NCI-H146 (cell line): ENCODE measurements at regions not wholly inside any gene's neighbourhood (a gene's known extent, or its start where the extent isn't known, plus 50 kb on each side); places are given as distances from the start of the nearest gene placed in this dataset.

ENCODE experiments used
- DNase-seq: peaks from one replicate; lab custom pipeline; 2025; lab: John Stamatoyannopoulos, UW

- DNase-seq: no peak
These were observed 332.6 kb downstream of the SLC16A7 start for GRCh38 chr12:59928416-59928815.

- no peak for DNase-seq
These were observed 333.3 kb downstream of the SLC16A7 start for GRCh38 chr12:59929110-59929509.

- no peak for DNase-seq
These were observed 338.7 kb downstream of the SLC16A7 start for GRCh38 chr12:59934486-59934885.

GRCh38 chr12:59936534-59936933 is 340.7 kb downstream of the SLC16A7 start:
- no peak for DNase-seq

GRCh38 chr12:59937148-59937547 is 341.3 kb downstream of the SLC16A7 start:
- DNase-seq: no peak

- DNase-seq: no peak
These were observed 342.5 kb downstream of the SLC16A7 start for GRCh38 chr12:59938190-59938962.

GRCh38 chr12:59940631-59941342 is 345.0 kb downstream of the SLC16A7 start:
- no peak for DNase-seq

GRCh38 chr12:59941461-59941860 is 345.6 kb downstream of the SLC16A7 start:
- no peak for DNase-seq

GRCh38 chr12:59944177-59944576 is 348.3 kb downstream of the SLC16A7 start:
- no peak for DNase-seq

- no peak for DNase-seq
These were observed 350.8 kb downstream of the SLC16A7 start for GRCh38 chr12:59946635-59947034.

- no peak for DNase-seq
These were observed 367.7 kb downstream of the SLC16A7 start for GRCh38 chr12:59963546-59963945.

- DNase-seq: no peak
These were observed 377.1 kb downstream of the SLC16A7 start for GRCh38 chr12:59972905-59973304.

GRCh38 chr12:59973515-59973914 is 377.7 kb downstream of the SLC16A7 start:
- DNase-seq: no peak

- no peak for DNase-seq
These were observed 381.9 kb downstream of the SLC16A7 start for GRCh38 chr12:59977779-59978178.

GRCh38 chr12:59980476-59980875 is 384.6 kb downstream of the SLC16A7 start:
- no peak for DNase-seq

GRCh38 chr12:59999291-59999690 is 403.5 kb downstream of the SLC16A7 start:
- DNase-seq: no peak

- DNase-seq: no peak
These were observed 414.7 kb downstream of the SLC16A7 start for GRCh38 chr12:60010486-60010885.

- no peak for DNase-seq
These were observed 416.8 kb downstream of the SLC16A7 start for GRCh38 chr12:60012659-60013058.

- no peak for DNase-seq
These were observed 418.6 kb downstream of the SLC16A7 start for GRCh38 chr12:60014436-60014835.

- no peak for DNase-seq
These were observed 424.2 kb downstream of the SLC16A7 start for GRCh38 chr12:60020068-60020467.

- DNase-seq: no peak
These were observed 425.4 kb downstream of the SLC16A7 start for GRCh38 chr12:60021235-60021634.

GRCh38 chr12:60027266-60027665 is 431.4 kb downstream of the SLC16A7 start:
- no peak for DNase-seq

- DNase-seq: no peak
These were observed 438.3 kb downstream of the SLC16A7 start for GRCh38 chr12:60034147-60034546.

GRCh38 chr12:60035835-60036234 is 440.0 kb downstream of the SLC16A7 start:
- no peak for DNase-seq
